22Rv1 (cell line): ENCODE measurements at regions not wholly inside any gene's neighbourhood (a gene's known extent, or its start where the extent isn't known, plus 50 kb on each side); places are given as distances from the start of the nearest gene placed in this dataset.
"Not testable (repeated sequence)": the region's sequence is repeated elsewhere in the genome, so short reads cannot be mapped to it uniquely, and the experiment has no call there.

Experiments
- H3K27ac ChIP-seq: fragments of 450-650 bp; 2 replicates; pipeline ENCODE4 v1.5.1; 2017
- ZFX ChIP-seq: fragments of 450-650 bp; IDR thresholded peaks from 2 replicates; pipeline ENCODE4 v1.6.1; 2017; ENCODE audit warnings: antibody characterized with exemption, borderline replicate concordance
- TF ChIP-seq, protein P1 (sequence below): fragments of 450-650 bp; IDR thresholded peaks from 2 replicates; pipeline ENCODE4 v1.5.1; 2017; ENCODE audit warnings: mild to moderate bottlenecking

DNA sequence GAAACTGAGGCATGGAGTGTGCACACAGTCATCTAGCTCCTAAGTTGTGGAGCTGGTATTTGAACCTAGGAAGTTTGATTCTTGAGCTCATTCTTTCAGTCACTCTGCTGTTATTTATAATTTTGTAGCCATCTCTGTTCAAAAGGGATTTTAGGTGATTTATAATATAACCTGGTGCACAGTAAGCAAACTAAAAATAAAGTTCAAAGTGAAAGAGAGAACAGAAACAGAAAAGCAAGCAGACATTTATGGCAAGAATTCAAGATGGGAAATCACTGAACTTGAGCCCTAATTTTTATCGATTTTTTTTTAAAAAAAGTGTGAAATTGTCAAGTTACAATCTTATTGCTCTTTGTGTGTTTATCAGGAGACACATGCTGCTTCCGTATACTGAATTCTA is 71.4 kb upstream of the SLC7A14 start:
- no peak overlapping the region for H3K27ac ChIP-seq
- TF ChIP-seq ZFX = no peak
- TF ChIP-seq, protein P1, sequence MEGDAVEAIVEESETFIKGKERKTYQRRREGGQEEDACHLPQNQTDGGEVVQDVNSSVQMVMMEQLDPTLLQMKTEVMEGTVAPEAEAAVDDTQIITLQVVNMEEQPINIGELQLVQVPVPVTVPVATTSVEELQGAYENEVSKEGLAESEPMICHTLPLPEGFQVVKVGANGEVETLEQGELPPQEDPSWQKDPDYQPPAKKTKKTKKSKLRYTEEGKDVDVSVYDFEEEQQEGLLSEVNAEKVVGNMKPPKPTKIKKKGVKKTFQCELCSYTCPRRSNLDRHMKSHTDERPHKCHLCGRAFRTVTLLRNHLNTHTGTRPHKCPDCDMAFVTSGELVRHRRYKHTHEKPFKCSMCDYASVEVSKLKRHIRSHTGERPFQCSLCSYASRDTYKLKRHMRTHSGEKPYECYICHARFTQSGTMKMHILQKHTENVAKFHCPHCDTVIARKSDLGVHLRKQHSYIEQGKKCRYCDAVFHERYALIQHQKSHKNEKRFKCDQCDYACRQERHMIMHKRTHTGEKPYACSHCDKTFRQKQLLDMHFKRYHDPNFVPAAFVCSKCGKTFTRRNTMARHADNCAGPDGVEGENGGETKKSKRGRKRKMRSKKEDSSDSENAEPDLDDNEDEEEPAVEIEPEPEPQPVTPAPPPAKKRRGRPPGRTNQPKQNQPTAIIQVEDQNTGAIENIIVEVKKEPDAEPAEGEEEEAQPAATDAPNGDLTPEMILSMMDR = no peak

- TF ChIP-seq, protein P1 = no peak
- no peak for TF ChIP-seq ZFX
- H3K27ac ChIP-seq = no peak overlapping the region
Measured at GRCh38 chr3:170656284-170656683, 70.4 kb upstream of the SLC7A14 start.

GRCh38 chr3:170653801-170654200 is 67.9 kb upstream of the SLC7A14 start:
- TF ChIP-seq ZFX = no peak
- TF ChIP-seq, protein P1 = no peak

DNA sequence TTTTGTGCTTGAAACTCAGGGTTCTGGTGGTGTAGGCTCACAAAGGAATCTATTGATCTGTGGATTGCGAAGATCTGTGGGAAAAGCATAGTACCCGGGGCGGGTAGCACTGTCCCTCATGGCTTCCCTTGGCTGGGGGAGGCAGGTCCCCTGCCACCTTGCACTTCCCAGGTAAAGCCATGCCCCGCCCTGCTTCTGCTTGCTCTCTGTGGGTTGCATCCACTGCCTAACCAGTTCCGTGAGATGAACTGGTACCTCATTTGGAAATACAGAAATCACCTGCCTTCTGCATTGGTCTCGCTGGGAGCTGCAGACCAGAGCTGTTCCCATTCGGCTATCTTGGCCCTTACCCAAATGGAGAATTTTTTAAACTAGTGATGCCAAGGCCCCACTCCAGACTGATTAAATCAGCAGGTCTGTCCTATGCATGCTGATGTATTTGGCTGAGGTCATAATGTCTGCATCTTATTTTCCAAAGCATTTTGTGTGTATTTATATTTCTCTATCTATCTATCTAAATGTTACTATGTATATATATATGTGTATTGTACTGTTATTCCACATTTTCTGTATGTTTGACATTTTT is 65.5 kb upstream of the SLC7A14 start:
- no peak for TF ChIP-seq ZFX
- TF ChIP-seq, protein P1 = no peak
- no peak overlapping the region for H3K27ac ChIP-seq

More at GRCh38 chr3:170653801-170654200, 67.9 kb upstream of the SLC7A14 start:
- no peak overlapping the region for H3K27ac ChIP-seq

GRCh38 chr3:170650557-170650956 is 64.7 kb upstream of the SLC7A14 start:
- not testable (repeated sequence) for H3K27ac ChIP-seq

DNA sequence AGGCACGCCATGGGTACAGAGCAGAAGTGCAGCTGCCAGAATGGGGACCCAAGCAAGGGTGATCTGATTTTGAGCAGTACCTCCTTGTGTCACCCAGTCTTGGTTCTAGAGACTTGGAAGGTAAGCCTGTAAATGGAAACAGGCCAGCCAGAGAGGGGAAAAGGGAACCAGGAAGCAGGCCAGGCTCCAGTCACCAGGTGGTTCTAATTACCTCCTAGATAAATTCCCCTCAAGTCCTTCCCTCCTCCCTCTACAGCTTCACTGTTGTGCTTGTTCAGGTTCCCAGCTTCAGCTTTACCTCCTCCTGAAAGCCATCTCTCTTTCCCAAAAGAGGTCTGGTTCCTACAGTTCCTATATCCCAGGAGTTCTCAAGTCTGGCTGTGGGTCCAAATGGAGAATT is 58.8 kb upstream of the SLC7A14 start:
- TF ChIP-seq ZFX = no peak
- TF ChIP-seq, protein P1 = no peak
- no peak overlapping the region for H3K27ac ChIP-seq

DNA sequence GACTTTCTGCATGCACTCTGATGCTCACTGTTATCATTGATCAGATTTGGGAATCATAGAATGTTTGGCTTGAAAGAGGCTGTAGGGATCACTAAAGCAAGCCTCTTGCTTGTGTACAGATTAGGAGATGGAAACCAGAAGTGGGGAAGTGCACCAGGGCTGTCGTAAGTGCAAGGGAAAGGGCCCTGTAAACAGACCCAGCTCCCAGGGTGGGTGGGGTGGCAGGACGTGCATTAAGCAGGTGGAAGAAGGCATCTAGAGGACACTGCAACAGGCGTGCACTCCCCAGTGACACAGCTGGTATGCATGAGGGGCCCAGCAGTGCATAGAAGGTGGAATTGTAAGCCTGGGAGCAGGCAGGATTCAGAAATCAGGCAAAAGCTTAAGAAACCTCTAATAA is 58.0 kb upstream of the SLC7A14 start:
- TF ChIP-seq, protein P1 = no peak
- TF ChIP-seq ZFX = no peak
- no peak overlapping the region for H3K27ac ChIP-seq

GRCh38 chr3:170642882-170643601 is 57.2 kb upstream of the SLC7A14 start:
- H3K27ac ChIP-seq = no peak overlapping the region
- TF ChIP-seq ZFX = no peak
- TF ChIP-seq, protein P1 = no peak
